Breast epithelium (tissue), 3 donors: ENCODE measurements at regions not wholly inside any gene's neighbourhood (a gene's known extent, or its start where the extent isn't known, plus 50 kb on each side); places are given as distances from the start of the nearest gene placed in this dataset.

ENCODE experiments used
- POLR2AphosphoS5 ChIP-seq, 3 donors: sonication (generic); formaldehyde crosslinking; IDR thresholded peaks; one replicate each; pipeline ENCODE4 v1.6.1; 2017; ENCODE audit warnings: antibody characterized with exemption in 3 of 3
- TF ChIP-seq, protein P1 (sequence below), 3 donors: fragments of 450-650 bp; IDR thresholded peaks; one replicate each; pipeline ENCODE4 v1.5.1; 2016 to 2017; ENCODE audit warnings: antibody characterized with exemption in 3 of 3, mild to moderate bottlenecking in 3 of 3, moderate library complexity in 3 of 3

- TF ChIP-seq POLR2AphosphoS5 (IDR thresholded peaks at IDR 0.05) = no peak
- TF ChIP-seq, protein P1, sequence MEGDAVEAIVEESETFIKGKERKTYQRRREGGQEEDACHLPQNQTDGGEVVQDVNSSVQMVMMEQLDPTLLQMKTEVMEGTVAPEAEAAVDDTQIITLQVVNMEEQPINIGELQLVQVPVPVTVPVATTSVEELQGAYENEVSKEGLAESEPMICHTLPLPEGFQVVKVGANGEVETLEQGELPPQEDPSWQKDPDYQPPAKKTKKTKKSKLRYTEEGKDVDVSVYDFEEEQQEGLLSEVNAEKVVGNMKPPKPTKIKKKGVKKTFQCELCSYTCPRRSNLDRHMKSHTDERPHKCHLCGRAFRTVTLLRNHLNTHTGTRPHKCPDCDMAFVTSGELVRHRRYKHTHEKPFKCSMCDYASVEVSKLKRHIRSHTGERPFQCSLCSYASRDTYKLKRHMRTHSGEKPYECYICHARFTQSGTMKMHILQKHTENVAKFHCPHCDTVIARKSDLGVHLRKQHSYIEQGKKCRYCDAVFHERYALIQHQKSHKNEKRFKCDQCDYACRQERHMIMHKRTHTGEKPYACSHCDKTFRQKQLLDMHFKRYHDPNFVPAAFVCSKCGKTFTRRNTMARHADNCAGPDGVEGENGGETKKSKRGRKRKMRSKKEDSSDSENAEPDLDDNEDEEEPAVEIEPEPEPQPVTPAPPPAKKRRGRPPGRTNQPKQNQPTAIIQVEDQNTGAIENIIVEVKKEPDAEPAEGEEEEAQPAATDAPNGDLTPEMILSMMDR (IDR thresholded peaks at IDR 0.05) = no peak
Measured at GRCh38 chr9:101902051-101902450, 163.6 kb upstream of the GRIN3A start.
